ENCODE measurements at regions not wholly inside any gene's neighbourhood (a gene's known extent, or its start where the extent isn't known, plus 50 kb on each side); places are given as distances from the start of the nearest gene placed in this dataset.
A peak's percentile ranks its signal among the peaks of the same experiment; 100 is the strongest.

GRCh38 chr1:54480525-54480848 lies 67.5 kb upstream of the ACOT11 start:
- no peak for DNase-seq (ENCODE audit: low read depth)
- no peak overlapping the region for H3K4me3 ChIP-seq (replicated peaks; ENCODE audit: low read depth, low read length)
- TF ChIP-seq CTCF (IDR thresholded peaks at IDR 0.05; ENCODE audit: low read length, missing control alignments): no peak

GRCh38 chr1:54479841-54480524 lies 68.0 kb upstream of the ACOT11 start:
- no peak for TF ChIP-seq CTCF (IDR thresholded peaks at IDR 0.05; ENCODE audit: low read length, missing control alignments)
- no peak overlapping the region for H3K4me3 ChIP-seq (replicated peaks; ENCODE audit: low read depth, low read length)
- no peak for DNase-seq (ENCODE audit: low read depth)

GRCh38 chr1:54479251-54479650 lies 68.8 kb upstream of the ACOT11 start:
- no peak overlapping the region for H3K4me3 ChIP-seq (replicated peaks; ENCODE audit: low read depth, low read length)
- no peak for TF ChIP-seq CTCF (IDR thresholded peaks at IDR 0.05; ENCODE audit: low read length, missing control alignments)
- no peak for DNase-seq (ENCODE audit: low read depth)

GRCh38 chr1:54477153-54477561 lies 70.9 kb upstream of the ACOT11 start:
- DNase-seq (ENCODE audit: low read depth): no peak
- TF ChIP-seq CTCF (IDR thresholded peaks at IDR 0.05; ENCODE audit: low read length, missing control alignments): no peak

GRCh38 chr1:54476530-54477109 lies 70.4 kb upstream of the SSBP3 start:
- H3K4me3 ChIP-seq (replicated peaks; ENCODE audit: low read depth, low read length): no peak overlapping the region
- no peak for DNase-seq (ENCODE audit: low read depth)
- no peak for TF ChIP-seq CTCF (IDR thresholded peaks at IDR 0.05; ENCODE audit: low read length, missing control alignments)

More at GRCh38 chr1:54477153-54477561, 70.9 kb upstream of the ACOT11 start:
- H3K4me3 ChIP-seq (replicated peaks; ENCODE audit: low read depth, low read length): no peak overlapping the region

GRCh38 chr1:54475946-54476516 lies 69.8 kb upstream of the SSBP3 start:
- TF ChIP-seq CTCF (IDR thresholded peaks at IDR 0.05; ENCODE audit: low read length, missing control alignments): no peak
- H3K4me3 ChIP-seq (replicated peaks; ENCODE audit: low read depth, low read length): no peak overlapping the region
- DNase-seq (ENCODE audit: low read depth): peak; percentile 37
